Renal cortical epithelial cell (primary cell): ENCODE measurements at regions not wholly inside any gene's neighbourhood (a gene's known extent, or its start where the extent isn't known, plus 50 kb on each side); places are given as distances from the start of the nearest gene placed in this dataset.

Experiments used
- DNase-seq: peaks from one replicate; pipeline ENCODE4 v3.0.0-alpha.2; 2011; ENCODE audit warnings: low read depth

DNA sequence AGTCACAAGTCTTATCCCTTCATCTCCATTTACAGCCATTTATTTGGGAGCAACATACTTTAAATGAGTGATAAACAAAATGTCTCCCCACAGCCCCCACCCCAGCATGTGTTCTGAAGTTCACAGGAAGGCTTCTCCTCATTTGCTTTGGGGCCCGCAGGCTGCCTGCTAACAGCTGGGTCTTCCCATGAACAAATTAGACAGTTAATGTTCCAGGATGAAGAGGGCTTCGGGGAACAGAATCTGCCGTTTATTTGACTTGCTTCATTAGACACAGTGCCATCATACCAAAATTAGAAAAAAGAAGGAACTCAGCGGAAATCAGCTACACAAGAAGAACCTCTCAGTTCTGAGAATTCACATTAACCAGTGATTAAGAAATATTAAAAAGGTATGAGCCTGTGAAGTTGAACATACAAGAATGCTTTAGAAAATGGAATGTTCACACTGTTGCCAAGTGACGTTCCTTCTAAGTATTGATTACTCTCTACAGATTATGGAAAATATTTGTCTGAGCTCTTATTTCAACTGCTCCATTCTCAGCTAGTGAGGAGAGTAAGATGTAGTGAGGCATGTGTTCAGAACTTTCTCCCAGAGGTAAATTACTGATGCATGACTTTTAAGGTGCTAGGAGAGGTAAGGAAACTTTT lies 107.5 kb upstream of the THBS1 start:
- DNase-seq: no peak

DNA sequence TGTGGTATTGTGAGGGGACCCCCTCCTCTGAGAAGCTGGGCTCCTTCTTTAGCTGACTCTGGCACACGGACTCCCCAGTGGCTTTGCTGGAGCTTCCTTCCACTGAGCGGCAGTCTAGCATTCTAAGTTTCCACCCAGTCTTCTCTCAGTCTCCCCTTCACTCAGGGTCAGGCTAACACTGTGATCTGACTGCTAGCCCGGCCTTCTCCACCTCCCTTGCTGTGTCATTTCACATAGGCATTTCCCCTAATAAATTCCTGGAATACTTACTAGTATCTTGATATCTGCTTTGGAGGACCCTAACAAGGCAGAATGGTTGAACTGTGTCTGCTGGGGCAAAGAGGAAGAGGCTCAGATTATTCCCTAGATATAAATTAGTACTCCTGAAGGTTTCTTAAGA lies 106.2 kb upstream of the THBS1 start:
- no peak for DNase-seq

DNA sequence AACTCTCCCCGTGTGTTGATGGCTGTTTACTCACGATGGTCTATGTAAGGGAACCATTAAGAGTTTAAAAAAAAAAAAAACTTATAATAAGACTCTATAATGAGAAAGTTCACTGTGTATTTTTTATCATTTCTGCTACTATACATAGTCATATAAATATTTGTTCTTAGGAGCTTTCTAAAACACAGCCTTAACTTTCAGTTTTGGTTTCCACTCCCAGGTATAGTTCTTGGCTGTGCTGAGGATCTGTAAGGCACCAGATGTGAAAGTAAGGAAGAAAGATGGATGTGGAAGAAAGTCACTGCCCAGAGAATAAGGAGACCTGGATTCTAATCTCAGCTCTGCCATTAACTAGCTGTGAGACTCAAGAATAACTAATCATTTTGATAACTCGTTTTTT lies 101.9 kb upstream of the THBS1 start:
- DNase-seq: no peak

DNA sequence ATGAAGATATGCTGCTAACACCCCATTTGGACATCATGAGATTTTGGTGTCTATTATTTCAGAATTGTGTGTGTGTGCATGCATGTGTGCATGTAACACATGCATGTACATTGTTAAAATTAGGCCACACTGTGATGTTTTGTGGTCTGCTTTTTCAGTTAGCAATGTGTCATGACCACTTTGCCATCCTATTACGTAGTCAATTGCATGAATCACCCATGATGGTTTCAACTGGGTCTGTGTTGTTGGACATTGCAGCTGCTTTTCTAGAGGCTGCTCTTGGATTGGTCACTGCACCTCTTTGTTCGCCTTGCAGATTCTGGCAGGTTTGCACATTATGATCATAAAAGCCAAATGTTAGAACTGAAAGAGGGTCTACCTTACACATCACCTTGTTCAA lies 101.0 kb upstream of the THBS1 start:
- DNase-seq: no peak

DNA sequence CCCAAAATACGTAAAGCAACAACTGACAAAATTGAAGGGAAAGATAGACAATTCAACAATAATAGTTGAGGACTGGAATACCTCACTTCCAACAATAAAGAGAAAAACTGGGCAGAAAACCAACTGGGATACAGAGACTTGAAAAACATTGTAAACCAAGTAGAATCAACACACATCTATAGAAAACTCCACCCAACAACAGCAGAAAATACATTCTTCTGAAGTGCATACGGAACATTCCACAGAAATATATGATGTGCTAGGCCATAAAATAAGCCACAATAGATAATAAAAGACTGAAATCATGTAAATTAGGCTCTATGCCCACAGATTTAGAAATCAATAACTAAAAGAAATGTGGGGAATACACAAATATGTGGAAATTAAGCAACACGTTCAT lies 98.4 kb upstream of the THBS1 start:
- DNase-seq: no peak

DNA sequence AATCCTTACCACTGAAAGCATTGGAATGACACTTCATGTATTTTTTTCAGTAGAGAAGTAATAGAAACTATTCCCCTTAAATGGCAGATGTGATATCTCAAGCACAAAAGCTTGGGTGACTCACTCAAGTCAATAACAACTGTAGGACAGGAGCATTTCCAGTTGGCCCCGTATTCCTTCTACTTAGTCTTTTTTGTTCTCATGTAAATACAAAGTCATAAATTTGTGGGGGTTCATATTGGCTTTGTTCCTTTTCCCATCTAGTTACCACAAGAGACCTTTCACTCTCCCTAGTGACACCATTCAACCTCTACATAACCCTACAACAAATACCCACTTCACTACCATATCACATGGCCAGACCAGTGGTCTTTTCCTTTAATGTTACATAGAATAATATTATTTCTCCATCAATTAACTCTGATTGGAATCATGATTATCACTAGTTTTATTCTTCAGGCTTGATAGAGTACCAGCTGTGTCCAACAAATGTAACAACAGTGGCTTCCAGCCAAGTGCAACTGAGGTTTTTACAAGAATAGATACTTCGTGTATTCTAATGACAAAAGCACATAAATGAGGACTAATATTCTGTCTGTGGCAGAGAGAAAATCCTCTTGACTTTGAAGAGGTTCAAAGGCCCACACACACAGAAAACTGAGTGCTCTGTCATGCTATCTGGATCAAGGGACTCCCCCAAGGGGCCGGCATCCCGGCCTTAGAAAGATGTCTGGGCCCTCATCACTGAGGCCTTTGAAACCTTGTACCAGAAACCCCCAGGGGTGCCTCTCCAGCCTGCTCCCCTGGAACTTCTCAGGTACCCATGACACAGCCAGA lies 94.0 kb upstream of the THBS1 start:
- DNase-seq: no peak

DNA sequence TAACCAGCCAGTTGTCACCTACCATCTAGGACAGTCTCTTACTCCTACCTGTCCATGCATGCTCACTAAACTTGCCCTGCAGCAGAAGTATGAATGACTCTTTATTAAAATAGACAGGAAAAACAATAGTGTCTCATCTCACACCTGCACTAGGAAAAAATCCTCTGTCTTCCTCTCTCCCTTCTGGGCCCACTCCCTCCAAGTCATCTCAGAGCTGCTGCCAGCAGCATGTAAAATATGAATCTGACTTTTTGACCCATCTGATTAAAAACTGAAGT lies 93.5 kb upstream of the THBS1 start:
- DNase-seq: no peak

DNA sequence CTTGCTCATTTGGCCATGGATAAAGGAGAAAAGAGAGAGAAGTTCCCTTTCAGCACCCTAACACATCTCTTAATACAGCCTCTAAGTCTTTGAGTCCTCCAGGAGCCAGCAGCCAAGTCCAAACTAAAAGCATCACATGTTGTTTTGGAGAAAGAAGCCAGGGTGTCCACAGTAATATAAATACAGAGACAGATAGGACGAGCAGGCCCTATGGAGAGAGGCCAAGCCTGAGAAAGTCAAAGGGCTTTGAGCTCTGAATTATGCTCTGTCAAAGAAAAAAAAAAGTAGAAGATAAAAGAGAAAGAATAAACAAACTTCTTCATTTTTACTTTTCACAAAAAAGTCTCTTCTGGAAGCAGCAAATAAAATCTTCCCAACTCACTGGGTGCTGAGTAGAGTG lies 92.4 kb upstream of the THBS1 start:
- no peak for DNase-seq

DNA sequence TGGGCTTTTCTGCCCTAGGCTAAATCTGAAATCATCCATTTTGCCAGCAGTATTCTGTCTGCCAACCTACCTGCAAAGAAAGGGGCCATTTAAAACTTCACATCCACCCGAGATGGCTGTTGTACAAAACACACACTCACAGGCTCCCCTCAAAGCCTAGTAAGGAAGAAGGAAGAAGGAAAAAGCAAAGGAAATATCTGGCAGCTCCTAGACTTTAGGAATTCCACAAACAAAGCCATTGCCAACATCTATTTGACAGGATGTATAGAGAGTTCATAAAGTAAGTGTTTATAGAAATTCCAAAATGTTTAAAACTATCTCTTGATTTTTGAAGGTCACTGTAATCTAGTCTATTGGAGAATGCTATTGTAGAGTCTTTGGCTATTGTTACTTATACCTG lies 91.9 kb upstream of the THBS1 start:
- no peak for DNase-seq

DNA sequence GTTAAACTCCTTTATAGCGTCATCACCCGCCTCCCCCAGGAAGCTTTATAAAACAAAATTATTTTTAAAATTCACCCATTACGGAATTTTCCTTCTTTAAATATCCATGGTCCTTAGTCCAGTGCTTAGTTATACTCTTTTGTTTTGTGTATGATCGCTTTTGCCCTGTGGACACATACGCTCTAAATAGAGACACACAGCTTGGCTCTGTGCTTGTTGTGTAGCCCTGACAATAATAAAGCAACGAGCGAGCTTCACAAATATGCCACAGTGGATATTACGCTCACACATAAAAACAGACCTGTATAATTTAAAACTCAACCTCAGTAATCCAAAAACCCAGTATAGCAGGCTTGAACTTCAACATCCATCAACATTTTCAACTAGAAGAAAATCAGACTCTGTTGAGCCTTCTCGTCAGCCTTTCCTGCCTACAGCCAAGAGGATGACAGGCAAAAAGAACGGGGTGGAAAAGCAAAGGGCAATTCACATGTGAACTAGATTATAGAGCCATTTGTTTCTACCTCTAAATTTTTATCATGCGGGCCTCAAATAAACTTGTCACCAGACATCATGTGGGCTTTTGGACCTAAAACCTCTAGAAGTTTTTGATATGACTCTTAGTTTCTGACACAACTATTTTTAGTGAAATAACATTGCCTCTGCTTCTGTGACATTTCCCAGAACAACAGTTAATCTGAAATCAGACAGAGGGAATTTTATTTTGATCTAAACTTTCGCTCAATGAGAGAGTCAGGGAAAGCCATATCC lies 89.6 kb upstream of the THBS1 start:
- no peak for DNase-seq

DNA sequence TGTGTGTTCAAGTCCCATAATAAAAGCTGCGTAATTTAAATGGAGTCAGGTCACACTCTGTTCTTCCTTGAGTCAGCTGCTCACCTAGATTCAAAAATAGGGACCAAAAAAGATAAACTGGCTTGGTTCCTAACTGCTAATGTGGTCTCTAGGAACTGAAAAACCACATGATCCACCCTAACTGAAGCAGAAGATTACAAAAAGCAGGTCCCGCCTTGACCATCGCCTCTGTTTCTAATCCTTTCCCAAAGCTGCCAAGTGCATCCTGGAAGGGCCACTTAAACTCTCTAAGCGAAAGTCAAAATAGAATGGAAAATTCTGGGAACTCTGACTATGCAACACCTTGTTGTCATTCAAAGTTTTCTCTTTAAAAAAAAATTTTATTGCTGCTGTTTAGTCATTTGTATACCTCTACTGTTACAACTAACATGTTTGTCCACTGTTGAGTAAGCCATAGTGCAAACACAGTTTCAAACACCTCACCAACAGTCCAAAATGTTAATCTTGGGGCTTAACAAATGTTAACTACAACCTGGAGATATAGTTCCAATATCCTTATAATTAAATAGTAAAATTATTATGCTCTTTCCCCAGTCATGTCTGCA lies 88.9 kb upstream of the THBS1 start:
- no peak for DNase-seq

DNA sequence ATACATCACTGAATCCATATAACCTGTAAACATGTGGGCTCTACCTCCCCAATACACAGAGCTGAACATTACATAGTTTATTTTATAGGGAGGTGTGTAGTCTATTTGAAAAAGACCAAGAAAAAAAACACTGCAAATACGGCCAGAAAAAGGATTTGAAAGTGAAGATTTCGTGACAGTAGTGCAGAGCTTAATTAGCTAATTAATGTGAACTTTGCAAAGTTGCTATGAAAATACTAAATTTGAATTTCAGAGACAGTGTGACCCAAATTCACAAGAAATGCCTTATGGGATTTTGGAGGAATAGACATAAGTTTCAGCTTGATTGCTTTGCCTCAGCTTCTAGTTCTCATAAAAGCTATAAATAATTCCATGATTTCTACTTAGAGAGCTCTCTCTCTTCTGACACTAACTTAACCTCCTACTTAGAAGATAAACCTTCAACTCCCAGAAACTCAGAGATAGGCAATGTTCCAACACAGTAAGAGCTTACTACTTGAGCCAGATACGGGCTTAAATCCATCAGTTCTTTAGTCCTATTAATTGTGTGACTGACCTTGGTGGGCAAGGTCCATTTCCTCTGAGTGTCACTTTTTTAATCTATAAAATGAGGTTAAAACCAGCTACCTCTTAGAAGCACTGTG lies 87.3 kb upstream of the THBS1 start:
- DNase-seq: no peak

DNA sequence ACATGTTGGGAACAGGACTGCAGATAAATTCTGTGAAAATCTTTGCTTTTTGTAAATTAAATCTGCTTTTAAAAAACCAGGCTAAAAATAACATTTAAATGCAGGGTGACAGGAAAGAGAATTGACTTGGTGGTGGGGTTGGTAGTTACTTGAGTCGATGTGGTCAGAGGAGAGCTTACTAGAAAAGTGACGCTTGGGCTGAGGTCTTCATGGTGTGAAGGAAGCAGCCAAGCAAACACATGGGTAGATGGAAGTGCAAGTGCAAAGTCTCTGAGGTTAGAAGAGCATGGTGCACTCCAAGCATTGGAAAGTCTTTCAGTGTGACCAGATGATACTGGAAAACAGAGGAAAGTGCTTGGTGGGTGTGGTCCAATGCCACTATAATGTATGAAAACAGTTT lies 86.4 kb upstream of the THBS1 start:
- no peak for DNase-seq

DNA sequence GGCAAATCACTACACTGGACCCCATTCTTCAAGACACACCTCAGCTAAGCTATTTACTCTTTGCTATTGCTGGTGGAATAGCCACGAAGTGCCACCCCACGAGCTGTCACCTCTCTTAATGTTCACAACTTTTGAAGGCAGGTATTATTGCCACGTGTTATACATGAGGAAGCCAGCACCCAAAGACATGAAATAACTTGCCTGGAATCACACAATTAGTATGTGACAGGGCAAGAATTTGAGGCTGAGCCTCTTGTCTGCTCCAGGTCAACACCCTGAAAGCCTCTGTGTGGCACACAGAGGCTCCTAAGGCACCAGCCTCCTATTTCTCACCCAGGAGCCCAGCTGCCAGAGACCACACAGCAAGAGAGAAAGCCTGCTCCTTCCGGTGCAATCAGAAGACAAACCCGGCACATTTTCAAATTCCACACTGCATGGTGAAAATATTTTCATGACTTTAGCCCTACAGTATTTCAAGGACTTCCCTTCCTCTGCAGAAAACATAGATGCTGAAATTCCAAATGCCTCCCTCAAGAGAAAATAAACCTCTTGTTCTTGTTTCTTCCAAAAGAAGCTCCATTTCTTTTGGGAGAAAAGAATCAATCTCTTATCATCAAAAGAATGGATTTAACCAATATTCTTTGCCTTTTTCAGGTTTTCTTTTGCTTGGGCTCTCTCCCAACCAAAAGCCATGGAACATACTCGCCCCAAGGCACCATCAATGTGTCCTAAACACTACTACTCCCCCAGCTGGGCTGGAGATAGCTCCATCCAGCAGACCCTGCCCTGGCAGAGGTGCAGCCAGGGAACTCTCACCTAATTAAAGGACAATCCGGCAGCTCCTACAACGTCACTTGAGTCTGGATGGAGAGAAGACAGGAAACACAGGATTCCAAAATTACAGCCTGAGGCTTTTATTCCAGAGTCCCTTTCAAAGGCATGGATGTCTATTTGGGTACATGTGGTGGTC lies 84.7 kb upstream of the THBS1 start:
- no peak for DNase-seq

DNA sequence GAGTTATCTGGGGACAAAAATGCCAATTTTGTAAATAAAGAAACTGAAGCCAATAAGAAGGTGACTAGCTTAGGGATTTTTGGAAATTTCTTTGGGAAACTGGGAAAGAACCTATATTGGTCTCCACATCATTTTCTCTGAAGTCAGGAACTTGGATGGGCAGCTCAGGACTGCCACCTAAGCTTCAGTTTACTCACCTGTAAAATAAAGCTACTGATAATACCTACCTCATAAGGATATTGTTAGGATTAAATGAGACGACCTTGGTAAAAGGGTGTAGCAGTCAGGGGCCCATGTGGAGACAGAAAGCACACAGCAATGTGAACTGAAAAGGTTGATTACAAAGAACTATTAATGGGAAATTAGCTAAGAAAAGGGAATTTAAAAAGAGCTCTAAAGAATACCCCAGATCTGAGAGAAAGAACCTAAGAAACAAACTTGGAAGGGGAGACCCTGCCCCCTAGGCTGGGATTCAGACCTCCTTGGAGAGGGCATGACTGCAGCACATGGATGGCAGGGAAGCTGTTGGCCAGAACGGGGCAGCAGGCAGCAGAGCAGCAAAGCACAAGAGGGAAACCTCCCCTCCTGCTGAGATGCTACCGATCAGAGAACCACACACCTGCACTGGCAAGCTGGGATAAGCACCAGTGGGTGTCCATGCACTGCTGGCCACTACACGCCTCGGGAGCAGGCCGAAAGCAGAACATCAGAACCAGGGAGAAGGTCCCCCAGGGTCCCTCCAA lies 83.7 kb upstream of the THBS1 start:
- DNase-seq: no peak

DNA sequence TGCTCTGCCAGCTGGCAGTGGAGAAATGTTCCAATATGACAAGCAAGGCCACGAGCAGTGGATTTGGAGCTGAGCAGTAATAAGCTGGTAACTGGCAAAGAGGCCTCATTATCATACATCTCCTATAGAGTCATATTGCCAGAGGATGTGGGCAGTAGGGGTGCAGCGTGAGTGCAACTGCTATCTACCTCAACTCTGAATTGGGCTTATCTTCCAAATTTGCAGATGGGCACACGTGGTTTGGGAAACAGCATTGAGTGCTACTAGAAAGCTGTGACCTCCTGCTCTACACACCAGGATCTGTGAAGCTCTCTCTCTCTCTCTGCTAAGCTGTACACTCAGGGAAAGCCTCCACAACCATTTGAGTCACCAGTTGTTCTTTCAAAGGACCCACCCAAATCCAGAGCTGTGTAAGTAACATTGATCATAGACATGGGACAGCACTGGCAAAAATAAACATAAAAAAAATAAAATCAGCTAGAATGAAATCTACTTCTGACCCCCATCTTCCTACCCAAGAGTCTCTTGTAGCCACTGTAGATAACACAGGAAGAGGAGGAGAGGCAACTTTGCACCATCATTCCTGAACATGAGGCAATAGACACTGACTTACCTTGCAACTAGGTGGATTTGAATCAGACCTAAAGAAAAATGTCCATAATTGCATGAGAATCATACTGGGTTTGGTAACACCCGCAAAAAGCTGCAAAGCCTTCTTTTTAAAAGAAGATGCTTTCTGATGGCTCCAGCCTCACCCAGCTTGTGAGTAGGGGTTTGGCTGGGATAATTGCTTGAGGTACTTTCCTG lies 82.9 kb upstream of the THBS1 start:
- DNase-seq: no peak

DNA sequence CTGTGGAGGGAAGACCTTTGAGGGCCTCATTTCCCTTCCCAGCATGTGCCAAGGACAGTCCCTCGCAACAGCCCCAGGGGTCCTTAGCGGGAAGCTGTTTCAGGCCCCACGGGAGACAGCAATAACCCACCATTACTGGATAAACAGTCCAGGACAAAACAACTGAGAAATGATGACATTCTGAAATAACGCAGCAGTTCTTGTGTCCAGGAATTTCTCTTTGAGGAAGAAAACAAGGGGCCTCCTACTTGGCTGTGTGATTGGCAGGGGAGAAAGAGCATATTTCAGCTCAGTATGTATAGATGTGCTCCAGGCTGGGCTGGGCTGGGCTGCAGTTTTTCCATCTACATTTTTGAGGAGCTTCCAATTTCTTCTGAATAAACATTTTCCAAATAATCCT lies 82.2 kb upstream of the THBS1 start:
- DNase-seq: no peak

DNA sequence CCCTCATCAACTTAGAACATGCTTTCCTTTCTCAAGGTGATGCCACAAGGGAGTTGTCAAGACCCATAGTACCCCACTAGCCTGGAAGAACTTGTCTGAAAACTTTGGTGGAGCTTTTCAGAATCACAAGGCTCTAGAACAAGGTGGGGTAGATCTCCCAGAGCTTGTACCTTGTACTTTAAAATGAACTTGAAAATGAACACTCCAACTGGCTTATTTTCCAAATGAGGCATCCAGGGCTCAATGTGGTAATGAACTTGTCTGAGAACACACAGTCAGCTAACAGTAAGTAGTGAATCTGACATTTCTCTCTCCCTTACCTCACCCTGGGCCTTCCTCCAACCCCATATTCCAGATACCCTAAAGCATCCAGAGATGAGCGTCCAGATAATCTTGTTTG lies 81.8 kb upstream of the THBS1 start:
- DNase-seq: no peak

DNA sequence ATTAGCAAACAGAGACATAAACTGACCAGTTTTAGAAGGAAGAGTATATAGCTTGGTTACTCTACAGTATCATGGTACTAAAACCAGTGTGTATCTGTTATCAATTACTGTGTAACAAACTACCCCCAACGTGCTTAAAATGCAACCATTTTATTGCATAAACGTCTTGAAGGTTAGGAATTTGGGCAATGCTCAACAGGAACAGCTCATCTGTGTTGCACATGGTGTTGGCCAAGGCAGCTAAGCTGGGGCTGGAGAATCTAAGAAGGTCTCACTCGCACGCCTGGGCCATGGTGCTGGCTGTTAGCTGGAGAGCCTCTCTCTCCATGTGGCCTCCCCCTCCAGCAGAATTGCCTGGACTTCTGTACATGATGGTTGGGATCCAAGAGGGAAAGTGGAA lies 81.2 kb upstream of the THBS1 start:
- no peak for DNase-seq
